Right ventricle myocardium superior (tissue), 1 donor: ENCODE measurements at regions not wholly inside any gene's neighbourhood (a gene's known extent, or its start where the extent isn't known, plus 50 kb on each side); places are given as distances from the start of the nearest gene placed in this dataset.

Experiments used
- ATAC-seq: fragments of 200-7000 bp; cut with Tn5 transposase; one replicate; pipeline ENCODE4 v1.9.1; 2020; ENCODE audit warnings: mild to moderate bottlenecking; ENCODE audit not compliant: poor library complexity
- DNase-seq: peaks from one replicate; pipeline ENCODE4 v3.0.0-alpha.2; 2020
- intact Hi-C: fragments of 100-400 bp; cut with DNase I; formaldehyde crosslinking; loops from one replicate; pipeline ENCODE4 v1.11.2; 2022
- donor health status: DM: no; HTN: yes; CAD: no; lungs with severe emphysema.

DNA sequence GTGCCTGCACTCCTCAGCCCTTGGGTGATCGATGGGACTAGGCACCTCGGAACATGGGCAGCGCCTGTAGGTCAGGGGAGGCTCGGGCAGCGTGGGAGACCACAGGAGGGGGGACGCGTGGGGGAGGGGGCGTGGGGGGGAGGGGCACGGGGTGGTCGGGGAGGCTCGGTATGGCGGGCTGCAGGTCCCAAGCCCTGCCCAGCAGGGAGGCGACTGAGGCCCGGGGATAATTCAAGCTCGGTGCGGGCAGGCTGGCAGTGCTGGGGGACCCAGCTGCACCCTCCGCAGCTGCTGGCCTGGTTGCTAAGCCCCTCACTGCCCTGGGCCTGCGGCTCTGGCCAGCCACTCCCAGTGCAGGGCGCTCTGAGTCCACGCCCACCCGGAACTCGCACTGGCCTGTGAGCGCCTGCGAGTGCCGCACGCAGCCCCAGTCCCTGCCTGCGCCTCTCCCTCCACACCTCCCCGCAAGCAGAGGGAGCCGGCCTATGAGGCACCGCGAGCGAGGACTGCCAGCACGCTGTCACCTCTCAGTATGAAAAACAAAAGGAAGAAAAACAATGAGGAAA lies 1698.3 kb upstream of the RAG2 start:
- ATAC-seq: no peak
- intact Hi-C loops: no loop called here
- no peak for DNase-seq

DNA sequence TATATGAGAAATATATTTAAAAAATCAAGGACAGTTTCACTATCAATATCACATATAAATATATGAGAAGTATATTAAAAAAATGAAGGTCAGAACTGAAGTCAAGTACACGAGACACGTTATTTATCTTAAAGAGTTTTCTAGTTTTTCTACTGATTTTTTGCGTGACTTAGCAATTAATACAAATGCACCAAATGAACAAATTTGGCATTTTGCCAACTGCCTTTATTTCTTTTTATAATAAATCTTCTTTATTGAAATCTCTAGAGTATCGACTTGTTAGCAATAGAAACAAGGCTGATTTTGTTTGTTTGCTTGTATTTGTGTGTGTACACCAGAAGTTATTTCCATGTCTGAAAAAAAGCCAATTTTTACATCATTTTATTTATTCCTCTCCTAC lies 1684.7 kb upstream of the RAG2 start:
- intact Hi-C loops: no loop called here

DNA sequence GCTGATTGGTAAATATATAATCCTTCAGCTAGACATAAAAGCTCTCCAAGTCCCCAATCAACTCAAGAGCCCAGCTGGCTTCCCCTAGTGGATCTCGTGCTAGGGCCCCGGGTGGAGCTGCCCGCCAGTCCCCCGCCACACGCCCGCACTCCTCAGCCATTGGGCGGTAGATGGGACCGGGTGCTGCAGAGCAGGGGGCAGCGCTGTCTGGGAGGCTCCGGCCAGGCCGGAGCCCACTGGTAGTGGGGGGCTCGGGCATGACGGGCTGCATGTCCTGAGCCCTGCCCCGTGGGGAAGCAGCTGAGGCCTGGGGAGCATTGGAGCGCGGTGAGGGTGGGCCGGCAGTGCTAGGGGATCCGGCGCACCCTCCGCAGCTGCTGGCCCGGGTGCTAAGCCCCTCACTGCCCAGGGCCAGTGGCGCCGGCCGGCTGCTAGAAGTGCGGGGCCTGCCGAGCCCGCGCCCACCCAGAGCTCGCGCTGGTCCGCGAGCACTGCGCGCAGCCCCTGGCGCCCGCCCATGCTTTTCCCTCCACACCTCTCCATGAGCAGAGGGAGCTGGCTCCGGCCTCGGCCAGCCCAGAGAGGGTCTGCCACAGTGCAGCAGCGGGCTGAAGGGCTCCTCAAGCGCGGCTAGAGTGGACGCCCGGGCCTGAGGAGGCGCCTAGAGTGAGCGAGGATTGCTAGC lies 1680.6 kb upstream of the RAG2 start:
- intact Hi-C loops: no loop called here
- DNase-seq: no peak
- no peak for ATAC-seq

More for the DNA sequence above, 1684.7 kb upstream of the RAG2 start:
- no peak for DNase-seq
- ATAC-seq: no peak

DNA sequence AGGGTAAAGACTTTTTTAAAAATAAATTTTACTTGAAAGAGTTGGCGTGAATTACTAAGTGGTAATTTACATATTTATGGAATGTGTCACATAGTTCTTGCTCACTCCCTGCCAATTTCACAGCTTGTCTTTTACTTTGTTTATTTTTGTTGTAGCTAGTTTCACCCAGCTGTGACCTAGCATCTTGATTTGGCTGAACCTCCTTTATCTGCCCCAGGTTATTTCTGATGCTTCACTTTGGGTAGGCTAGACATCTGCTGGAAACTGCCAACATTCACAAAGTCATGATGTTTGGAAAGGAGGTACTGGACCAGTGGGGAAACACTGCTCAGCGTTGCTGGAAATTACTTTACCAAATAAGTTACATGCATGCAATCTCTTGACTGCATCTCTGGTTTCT lies 1676.0 kb upstream of the RAG2 start:
- intact Hi-C loops: no loop called here

DNA sequence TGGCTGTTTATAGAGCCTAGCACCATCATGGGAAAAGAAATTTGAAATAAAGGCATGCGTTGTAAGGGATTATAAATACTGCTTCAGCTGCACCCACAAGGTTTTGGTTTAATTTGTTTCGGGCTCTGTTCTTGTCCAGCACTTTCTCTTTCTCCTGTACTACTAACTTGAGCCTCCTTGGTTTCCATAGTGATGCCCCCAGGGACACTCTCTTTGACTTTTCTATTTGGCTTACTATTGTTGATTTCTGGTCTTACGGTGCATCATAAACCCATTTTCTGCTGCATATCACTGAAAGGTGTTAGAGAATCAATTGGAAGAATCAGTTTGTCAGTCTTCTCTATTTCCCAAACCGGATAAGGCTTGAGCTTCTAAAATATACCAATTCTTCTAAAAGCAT lies 1674.3 kb upstream of the RAG2 start:
- DNase-seq (no peak), ATAC-seq (no peak)
- intact Hi-C loops: no loop called here

More for the DNA sequence above, 1676.0 kb upstream of the RAG2 start:
- ATAC-seq: no peak
- no peak for DNase-seq

DNA sequence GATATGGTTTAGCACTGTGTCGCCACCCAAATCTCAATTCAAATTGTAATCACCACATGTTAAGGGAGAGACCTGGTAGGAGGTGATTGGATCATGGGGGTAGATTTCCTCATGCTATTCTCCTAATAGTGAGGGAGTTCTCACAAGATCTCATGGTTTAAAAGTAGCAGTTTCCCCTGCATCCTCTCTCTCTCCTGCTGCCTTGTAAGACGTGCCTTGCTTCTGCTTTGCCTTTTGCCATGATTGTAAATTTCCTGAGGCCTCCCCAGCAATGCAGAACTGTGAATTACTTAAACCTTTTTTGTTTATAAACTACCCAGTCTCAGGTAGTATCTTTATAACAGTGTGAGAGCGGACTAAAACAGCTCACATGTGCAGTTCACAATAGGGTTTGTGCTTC lies 1668.7 kb upstream of the RAG2 start:
- no peak for ATAC-seq
- intact Hi-C loops: no loop called here
- no peak for DNase-seq

DNA sequence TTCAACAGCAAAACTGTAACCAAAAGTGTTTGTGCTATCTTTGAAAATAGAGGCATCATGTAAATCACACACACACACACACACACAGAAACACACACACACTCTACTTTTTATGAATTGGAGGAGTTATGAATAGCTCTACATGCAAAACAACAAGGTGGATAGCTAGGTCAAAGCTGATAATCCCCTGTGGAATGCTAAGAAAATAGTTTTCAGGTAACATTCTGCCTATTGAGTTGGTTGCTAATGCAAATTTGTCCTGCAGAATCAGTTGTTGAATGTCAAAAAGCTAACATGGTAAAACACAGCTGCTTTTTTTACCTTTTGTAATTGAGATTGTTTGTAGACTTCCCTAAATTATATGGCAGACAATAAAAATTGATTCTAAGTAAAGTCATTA lies 1658.4 kb upstream of the RAG2 start:
- DNase-seq (no peak), ATAC-seq (no peak)
- intact Hi-C loops: no loop called here

DNA sequence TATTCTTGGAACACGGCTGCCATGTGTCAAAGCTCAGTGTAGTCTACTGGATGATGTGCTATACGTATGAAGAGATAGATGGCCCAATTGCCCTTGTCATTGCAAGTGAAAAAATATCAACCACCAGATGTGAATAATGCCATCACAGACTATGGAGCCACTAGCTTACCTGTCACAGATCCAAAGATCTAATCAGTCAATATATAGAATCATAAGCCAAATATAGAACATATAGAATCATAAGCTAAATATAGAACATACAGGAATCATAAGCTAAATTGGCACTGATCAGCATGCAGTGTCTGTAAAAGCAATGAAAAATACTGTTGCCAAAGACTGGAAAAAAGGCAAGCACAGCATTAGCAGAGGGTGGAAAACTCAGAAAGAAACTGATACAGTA lies 1656.9 kb upstream of the RAG2 start:
- no peak for ATAC-seq
- no peak for DNase-seq
- intact Hi-C loops: no loop called here

DNA sequence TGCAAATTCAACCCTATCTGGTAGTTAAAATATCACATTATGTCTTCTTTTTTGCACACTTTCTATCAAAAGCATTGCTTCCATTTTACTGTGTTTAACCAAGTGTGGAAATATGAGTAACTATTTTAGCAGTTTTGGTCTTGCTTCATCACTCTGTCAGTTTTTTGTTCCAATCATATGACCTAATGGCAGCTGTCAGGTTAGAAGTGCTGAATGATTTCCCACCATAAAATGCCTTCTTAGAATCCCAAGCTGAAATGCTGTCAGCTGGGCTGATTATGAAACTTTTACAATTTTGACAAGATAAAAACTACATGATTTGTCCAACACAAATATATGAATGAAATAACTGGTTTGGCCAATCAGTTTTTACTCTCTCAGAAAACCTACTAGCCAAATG lies 1654.6 kb upstream of the RAG2 start:
- intact Hi-C loops: no loop called here
- ATAC-seq (no peak), DNase-seq (no peak)

DNA sequence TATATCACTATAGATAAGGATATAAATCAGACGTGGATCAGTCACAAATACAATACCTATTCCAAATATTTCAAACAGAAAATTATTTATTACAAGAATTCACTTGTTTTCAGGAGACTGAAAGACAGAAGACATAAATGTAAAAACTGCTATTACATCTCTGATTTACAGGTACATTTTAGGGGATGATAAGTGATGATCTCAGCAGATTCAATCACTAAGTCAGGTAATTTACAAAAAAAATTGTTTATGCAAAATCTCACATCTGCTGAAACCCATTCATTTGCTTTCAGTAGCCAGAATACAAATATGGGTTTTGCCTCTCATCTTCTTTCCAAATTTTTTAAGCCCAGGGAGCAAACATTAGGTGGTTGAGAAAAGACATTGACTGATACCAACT lies 1648.4 kb upstream of the RAG2 start:
- DNase-seq (no peak), ATAC-seq (no peak)
- intact Hi-C loops: no loop called here

DNA sequence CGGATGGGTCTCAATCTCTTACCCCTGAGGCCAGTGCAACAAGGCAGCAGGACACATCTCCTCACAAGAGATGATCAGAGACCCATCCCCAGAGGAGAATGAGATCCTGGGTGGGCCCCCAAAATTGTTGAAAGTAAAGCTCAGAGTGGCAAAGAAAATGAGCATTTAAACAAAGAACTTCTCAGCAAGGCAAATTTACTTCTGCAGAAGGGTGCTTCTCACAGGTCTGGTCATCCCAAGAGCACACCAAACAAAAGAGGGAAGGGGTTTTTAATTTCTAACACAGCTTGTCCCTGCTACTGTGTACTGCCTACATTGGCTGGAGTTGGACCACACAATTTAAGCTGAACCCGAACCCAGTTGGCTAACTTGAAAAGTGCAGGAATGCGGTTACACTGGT lies 1628.6 kb upstream of the RAG2 start:
- DNase-seq (no peak), ATAC-seq (no peak)
- intact Hi-C loops: no loop called here

DNA sequence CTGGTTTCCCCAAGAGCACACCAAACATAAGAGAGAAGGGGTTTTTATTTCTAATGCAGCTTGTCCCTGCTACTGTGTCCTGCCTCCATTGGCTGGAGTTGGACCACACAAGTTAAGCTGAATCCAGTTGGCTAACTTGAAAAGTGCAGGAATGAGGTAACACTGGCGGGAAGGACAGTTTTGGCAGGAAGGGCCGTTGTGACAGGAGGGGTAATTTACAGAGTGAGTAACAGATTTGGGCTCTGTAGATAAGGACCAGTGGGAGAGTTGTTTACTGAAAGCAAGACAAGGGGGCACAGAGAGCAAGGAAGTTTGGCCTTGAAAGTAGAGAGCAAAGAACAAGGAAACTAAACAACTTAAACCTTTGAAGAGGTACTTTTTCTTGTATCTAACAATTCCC lies 1623.3 kb upstream of the RAG2 start:
- intact Hi-C loops: no loop called here
- no peak for ATAC-seq
- no peak for DNase-seq

DNA sequence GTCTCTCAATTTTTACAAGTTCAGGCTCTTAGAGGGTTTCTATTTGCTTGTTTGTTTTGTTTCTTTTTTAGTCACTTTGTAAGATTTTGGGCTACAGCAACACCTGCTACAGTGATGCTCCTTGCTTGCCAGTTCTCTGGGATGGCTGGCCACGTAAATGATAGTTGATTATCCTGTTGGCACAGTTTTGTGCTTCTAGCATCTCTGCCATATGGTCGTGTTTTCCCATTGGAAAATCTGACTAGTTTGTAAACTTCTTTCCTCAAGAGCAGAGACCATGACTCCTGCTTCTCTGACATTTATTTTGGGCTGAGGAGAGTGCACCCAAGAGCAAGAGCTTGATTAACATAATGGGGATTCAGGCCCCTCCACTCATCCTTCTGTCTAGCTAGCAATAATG lies 1621.6 kb upstream of the RAG2 start:
- ATAC-seq (no peak), DNase-seq (no peak)
- intact Hi-C loops: no loop called here

DNA sequence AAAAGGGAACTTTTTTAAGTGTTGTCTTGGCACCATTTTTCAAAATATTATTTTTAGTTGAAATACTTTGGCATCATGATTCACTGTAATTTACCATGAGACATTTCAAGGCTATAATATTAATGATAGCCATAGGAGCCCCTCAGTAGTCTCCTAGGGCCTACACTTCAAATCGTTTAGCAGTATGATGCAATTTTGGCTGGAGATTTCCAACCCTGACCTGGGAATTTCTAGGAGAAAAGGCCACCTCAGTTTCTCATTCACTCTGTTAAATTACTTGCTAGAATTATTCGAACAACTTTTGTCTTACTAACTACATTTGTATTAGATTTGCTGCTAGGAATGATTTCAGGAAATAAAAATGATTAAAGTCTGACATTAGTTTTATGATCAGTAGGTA lies 1610.9 kb upstream of the RAG2 start:
- DNase-seq (no peak), ATAC-seq (no peak)
- intact Hi-C loops: no loop called here

DNA sequence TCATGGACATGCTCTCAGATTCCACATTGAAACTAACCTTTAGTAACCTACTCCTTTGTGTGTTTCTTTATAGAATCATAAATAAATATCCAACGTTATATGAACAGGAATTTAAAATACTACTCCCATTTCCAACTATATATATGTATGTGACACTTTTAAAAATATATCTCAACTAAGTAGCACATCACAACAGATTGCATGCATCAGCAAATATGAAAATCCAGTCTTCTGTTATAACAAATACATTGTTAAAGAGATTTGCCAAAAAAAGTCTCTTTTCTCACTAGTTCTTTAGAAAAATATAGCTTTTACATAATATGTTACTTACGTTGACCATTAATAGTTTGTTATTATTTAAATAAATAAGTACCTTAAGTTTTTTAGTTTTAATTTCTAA lies 1608.6 kb upstream of the RAG2 start:
- ATAC-seq: no peak
- intact Hi-C loops: no loop called here

DNA sequence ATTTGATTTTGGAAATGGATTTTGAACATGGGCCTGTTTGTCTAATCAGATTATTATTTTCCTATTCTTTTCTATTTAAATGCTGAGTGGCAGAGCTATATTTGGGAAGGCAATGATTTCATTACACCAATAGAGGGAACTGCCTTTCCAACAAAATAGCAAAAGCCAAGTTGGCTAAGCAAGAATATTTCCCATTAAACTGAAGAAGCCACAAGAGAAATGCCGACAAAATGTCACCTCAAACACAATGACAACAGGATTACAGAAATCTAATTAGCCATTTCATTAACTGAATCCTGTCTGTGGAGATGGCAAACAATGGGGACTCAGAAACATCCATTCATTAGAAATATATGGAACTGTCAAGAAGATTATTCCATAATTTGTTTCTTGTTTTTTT lies 1593.1 kb upstream of the RAG2 start:
- intact Hi-C loops: no loop called here
- ATAC-seq: no peak
- DNase-seq: no peak

More for the DNA sequence above, 1608.6 kb upstream of the RAG2 start:
- DNase-seq: no peak

DNA sequence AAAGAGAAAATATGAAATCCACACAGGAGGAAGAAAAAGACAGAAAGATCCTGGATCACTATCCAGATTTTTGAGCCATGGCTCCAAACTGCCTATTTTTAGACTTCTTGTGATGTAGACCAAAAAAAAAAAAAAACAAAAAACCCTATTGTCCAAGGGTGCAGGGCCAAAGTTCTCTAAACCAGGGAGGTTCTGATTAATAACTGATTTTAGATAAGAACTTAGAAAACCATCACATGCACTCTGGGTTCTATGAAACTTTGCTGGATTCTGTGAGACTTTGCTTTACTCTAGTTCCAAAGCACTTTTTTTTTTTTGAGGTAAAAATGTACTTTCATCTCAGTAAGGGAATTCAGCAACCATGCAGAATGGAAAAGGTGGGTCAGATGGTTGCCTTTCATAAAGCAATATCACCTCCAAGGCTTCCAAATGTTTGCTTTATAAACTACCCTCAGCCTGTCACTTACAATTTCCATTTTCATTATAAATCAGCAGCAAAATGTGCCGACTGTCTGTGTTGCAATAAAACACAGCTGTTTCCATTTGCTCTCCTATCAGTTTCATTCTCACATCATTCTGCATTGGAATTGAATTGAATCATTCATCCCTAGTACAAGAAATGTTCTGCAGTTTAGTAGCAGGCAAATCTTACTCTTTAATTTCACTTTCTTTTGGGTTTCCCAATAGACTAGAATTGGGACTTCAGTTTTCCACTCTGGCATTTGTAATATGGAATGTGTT lies 1584.3 kb upstream of the RAG2 start:
- ATAC-seq (peak; percentile 77), DNase-seq (no peak)
- intact Hi-C loops: no loop called here

DNA sequence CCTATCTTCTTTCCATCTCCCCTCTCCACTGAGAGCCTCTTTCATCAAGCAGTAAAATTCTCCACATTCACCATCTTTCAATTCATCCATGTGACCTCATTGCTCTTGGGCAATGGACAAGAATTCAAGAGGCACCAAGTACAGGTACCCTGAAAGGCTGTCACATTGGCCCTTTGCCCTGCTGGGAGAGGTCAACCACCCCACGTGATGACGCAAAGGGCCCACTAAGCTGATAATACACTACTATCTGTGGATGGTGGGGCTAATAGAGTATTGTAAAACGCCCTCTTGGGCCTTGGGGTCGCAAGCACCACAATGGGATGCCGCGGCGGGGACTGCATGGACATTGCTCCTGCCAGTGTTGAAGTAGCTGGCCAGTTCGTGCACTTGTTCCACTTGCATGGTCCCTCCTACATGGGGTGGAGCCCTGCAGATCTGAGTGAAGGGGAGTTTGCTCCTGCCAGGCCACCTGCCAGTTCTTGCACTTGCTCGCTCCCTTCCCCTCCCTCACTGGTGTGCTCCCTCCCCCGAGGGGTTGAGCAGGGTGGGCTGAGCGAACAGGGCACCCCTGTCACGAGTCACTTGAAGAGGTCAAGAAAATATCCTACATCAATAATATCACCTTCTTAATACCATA lies 1578.8 kb upstream of the RAG2 start:
- no peak for ATAC-seq
- intact Hi-C loops: no loop called here
- no peak for DNase-seq

DNA sequence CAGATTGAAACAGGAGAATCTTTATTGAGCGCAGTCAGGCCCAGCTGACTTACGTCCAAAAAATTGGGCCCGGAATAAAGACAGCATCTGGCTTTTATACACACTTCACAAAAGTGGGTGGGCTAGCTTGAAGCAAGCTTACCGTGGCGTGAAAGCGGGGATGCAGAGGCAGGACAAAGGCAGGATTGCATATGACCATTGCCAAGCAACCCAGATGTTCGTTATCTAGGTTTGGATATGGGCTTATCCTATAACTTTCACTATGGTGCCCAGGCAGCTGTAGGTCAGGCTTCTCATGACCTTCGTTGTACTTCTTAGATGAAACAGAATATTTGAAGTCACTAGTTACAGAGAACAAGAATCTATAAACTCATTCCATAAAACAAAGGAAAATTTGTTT lies 1575.6 kb upstream of the RAG2 start:
- intact Hi-C loops: no loop called here
- ATAC-seq: no peak
- DNase-seq: no peak

DNA sequence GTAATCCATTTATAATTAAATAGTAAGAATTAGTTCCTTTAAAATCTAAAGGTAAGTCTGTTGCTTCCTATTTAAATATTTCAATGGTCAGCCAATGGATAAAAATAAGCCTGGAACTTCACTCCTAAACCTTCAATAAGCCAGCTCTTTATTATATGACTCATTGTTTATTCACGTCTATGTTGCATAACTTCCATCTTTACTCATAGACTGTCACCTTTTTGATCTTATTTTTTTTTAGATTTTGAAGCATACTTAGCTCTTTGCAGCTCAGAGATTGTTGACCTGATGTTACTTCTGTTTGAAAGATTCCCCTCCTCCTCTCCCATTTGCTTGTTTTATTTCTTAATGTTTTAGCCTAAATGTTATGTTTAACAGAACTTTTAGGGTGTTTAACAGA lies 1571.2 kb upstream of the RAG2 start:
- no peak for ATAC-seq
- intact Hi-C loops: no loop called here
- no peak for DNase-seq
